ENCODE measurements at regions not wholly inside any gene's neighbourhood (a gene's known extent, or its start where the extent isn't known, plus 50 kb on each side); places are given as distances from the start of the nearest gene placed in this dataset.

- TF ChIP-seq TAF1 (IDR thresholded peaks at IDR 0.05; ENCODE audit: low read depth) (no peak), USF1 (IDR thresholded peaks at IDR 0.05) (no peak), CEBPB (IDR thresholded peaks at IDR 0.05) (no peak), RAD21 (IDR thresholded peaks at IDR 0.05; ENCODE audit: low read depth) (no peak), MAX (IDR thresholded peaks at IDR 0.05) (no peak), EP300 (IDR thresholded peaks at IDR 0.05; ENCODE audit: borderline replicate concordance) (no peak), FOXM1 (IDR thresholded peaks at IDR 0.05; ENCODE audit: borderline replicate concordance, low read depth) (no peak), CREB1 (IDR thresholded peaks at IDR 0.05; ENCODE audit: low read depth) (no peak)
These were observed 69.5 kb upstream of the HAND1 start for GRCh38 chr5:154547551-154547950.

- no peak for TF ChIP-seq TCF12 (IDR thresholded peaks at IDR 0.05; ENCODE audit: low read depth)
- no peak for TF ChIP-seq EGR1 (IDR thresholded peaks at IDR 0.05)
- TF ChIP-seq FOXM1 (IDR thresholded peaks at IDR 0.05; ENCODE audit: borderline replicate concordance, low read depth) = no peak
- TF ChIP-seq MAX (IDR thresholded peaks at IDR 0.05) = no peak
- no peak for TF ChIP-seq TAF1 (IDR thresholded peaks at IDR 0.05; ENCODE audit: low read depth)
- TF ChIP-seq YY1 (IDR thresholded peaks at IDR 0.05; ENCODE audit: low read depth) = no peak
- no peak for TF ChIP-seq ZBTB7A (IDR thresholded peaks at IDR 0.05; ENCODE audit: low read depth)
- TF ChIP-seq CREB1 (IDR thresholded peaks at IDR 0.05; ENCODE audit: low read depth) = no peak
- TF ChIP-seq TEAD4 (IDR thresholded peaks at IDR 0.05) = no peak
- no peak for TF ChIP-seq NFIC (IDR thresholded peaks at IDR 0.05)
- TF ChIP-seq CEBPB (IDR thresholded peaks at IDR 0.05) = no peak
- no peak for TF ChIP-seq EP300 (IDR thresholded peaks at IDR 0.05; ENCODE audit: borderline replicate concordance)
These were observed 68.7 kb upstream of the HAND1 start for GRCh38 chr5:154546719-154547118.

- TF ChIP-seq USF1 (IDR thresholded peaks at IDR 0.05) (no peak), MAX (IDR thresholded peaks at IDR 0.05) (no peak), FOXM1 (IDR thresholded peaks at IDR 0.05; ENCODE audit: borderline replicate concordance, low read depth) (no peak), TAF1 (IDR thresholded peaks at IDR 0.05; ENCODE audit: low read depth) (no peak), NFIC (IDR thresholded peaks at IDR 0.05) (no peak), TEAD4 (IDR thresholded peaks at IDR 0.05) (no peak), RAD21 (IDR thresholded peaks at IDR 0.05; ENCODE audit: low read depth) (no peak), REST (IDR thresholded peaks at IDR 0.05; ENCODE audit: low read depth) (no peak), CREB1 (IDR thresholded peaks at IDR 0.05; ENCODE audit: low read depth) (no peak), EP300 (IDR thresholded peaks at IDR 0.05; ENCODE audit: borderline replicate concordance) (no peak), TCF12 (IDR thresholded peaks at IDR 0.05; ENCODE audit: low read depth) (no peak), EGR1 (IDR thresholded peaks at IDR 0.05) (no peak)
These were observed 66.6 kb upstream of the HAND1 start for GRCh38 chr5:154544646-154545045.

- TF ChIP-seq YY1 (IDR thresholded peaks at IDR 0.05; ENCODE audit: low read depth) (no peak), EGR1 (IDR thresholded peaks at IDR 0.05) (no peak), ZBTB7A (IDR thresholded peaks at IDR 0.05; ENCODE audit: low read depth) (no peak), CREB1 (IDR thresholded peaks at IDR 0.05; ENCODE audit: low read depth) (no peak), NFIC (IDR thresholded peaks at IDR 0.05) (no peak), FOXM1 (IDR thresholded peaks at IDR 0.05; ENCODE audit: borderline replicate concordance, low read depth) (no peak)
These were observed 65.4 kb upstream of the HAND1 start for GRCh38 chr5:154543380-154543779.

GRCh38 chr5:154542581-154542980 lies 64.6 kb upstream of the HAND1 start:
- TF ChIP-seq RAD21 (IDR thresholded peaks at IDR 0.05; ENCODE audit: low read depth) = no peak
- no peak for TF ChIP-seq MAX (IDR thresholded peaks at IDR 0.05)
- no peak for TF ChIP-seq TEAD4 (IDR thresholded peaks at IDR 0.05)
- TF ChIP-seq NFIC (IDR thresholded peaks at IDR 0.05) = no peak
- TF ChIP-seq TCF12 (IDR thresholded peaks at IDR 0.05; ENCODE audit: low read depth) = no peak
- no peak for TF ChIP-seq EP300 (IDR thresholded peaks at IDR 0.05; ENCODE audit: borderline replicate concordance)
- no peak for TF ChIP-seq TAF1 (IDR thresholded peaks at IDR 0.05; ENCODE audit: low read depth)
- no peak for TF ChIP-seq USF1 (IDR thresholded peaks at IDR 0.05)
- TF ChIP-seq EGR1 (IDR thresholded peaks at IDR 0.05) = no peak
- no peak for TF ChIP-seq CREB1 (IDR thresholded peaks at IDR 0.05; ENCODE audit: low read depth)
- no peak for TF ChIP-seq ZBTB7A (IDR thresholded peaks at IDR 0.05; ENCODE audit: low read depth)

GRCh38 chr5:154542000-154542399 lies 64.0 kb upstream of the HAND1 start:
- TF ChIP-seq MAX (IDR thresholded peaks at IDR 0.05) = no peak
- no peak for TF ChIP-seq CEBPB (IDR thresholded peaks at IDR 0.05)
- no peak for TF ChIP-seq FOXM1 (IDR thresholded peaks at IDR 0.05; ENCODE audit: borderline replicate concordance, low read depth)
- no peak for TF ChIP-seq EGR1 (IDR thresholded peaks at IDR 0.05)

- TF ChIP-seq ZBTB7A (IDR thresholded peaks at IDR 0.05; ENCODE audit: low read depth) (no peak), USF1 (IDR thresholded peaks at IDR 0.05) (peak; percentile 48)
These were observed 63.5 kb upstream of the HAND1 start for GRCh38 chr5:154541553-154541952.
